C4-2B (cell line): ENCODE measurements at regions not wholly inside any gene's neighbourhood (a gene's known extent, or its start where the extent isn't known, plus 50 kb on each side); places are given as distances from the start of the nearest gene placed in this dataset.
A peak's percentile ranks its signal among the peaks of the same experiment; 100 is the strongest.

ENCODE experiments used
- H3K27ac ChIP-seq: fragments of 450-650 bp; 2 replicates; pipeline ENCODE4 v1.5.1; 2017
- CTCF ChIP-seq: fragments of 450-650 bp; conservative IDR thresholded peaks from 2 replicates; pipeline ENCODE4 v1.5.1; 2017; ENCODE audit warnings: mild to moderate bottlenecking
- ZFX ChIP-seq: fragments of 450-650 bp; IDR thresholded peaks from 2 replicates; pipeline ENCODE4 v1.6.1; 2017

GRCh38 chr1:79353224-79353623 lies 346.7 kb upstream of the ADGRL4 start:
- TF ChIP-seq CTCF (peak; percentile 81), ZFX (no peak)
- no peak overlapping the region for H3K27ac ChIP-seq

- H3K27ac ChIP-seq: no peak overlapping the region
- TF ChIP-seq ZFX (no peak), CTCF (no peak)
Observed at GRCh38 chr1:79326875-79327274, 320.3 kb upstream of the ADGRL4 start.

GRCh38 chr1:79325705-79326104 lies 319.2 kb upstream of the ADGRL4 start:
- no peak for TF ChIP-seq CTCF
- no peak for TF ChIP-seq ZFX
- no peak overlapping the region for H3K27ac ChIP-seq

GRCh38 chr1:79325126-79325525 lies 318.6 kb upstream of the ADGRL4 start:
- TF ChIP-seq ZFX (no peak), CTCF (no peak)
- H3K27ac ChIP-seq: no peak overlapping the region

GRCh38 chr1:79323239-79324025 lies 316.9 kb upstream of the ADGRL4 start:
- no peak for TF ChIP-seq CTCF
- TF ChIP-seq ZFX: no peak
- H3K27ac ChIP-seq: no peak overlapping the region

- no peak overlapping the region for H3K27ac ChIP-seq
- TF ChIP-seq ZFX: no peak
- no peak; the same call in 1 of the 2 replicates for TF ChIP-seq CTCF
Observed at GRCh38 chr1:79322511-79323027, 316.0 kb upstream of the ADGRL4 start.

- H3K27ac ChIP-seq: no peak overlapping the region
- TF ChIP-seq CTCF: no peak
- no peak for TF ChIP-seq ZFX
Observed at GRCh38 chr1:79312438-79312837, 305.9 kb upstream of the ADGRL4 start.
